Skeletal muscle satellite cell (primary cell): ENCODE measurements at regions not wholly inside any gene's neighbourhood (a gene's known extent, or its start where the extent isn't known, plus 50 kb on each side); places are given as distances from the start of the nearest gene placed in this dataset.

Source experiments
- H3K27me3 ChIP-seq: 2 replicates; pipeline ENCODE4 v1.7.0; 2013; ENCODE audit warnings: low read length; ENCODE audit not compliant: control insufficient read depth, insufficient read depth
- H3K36me3 ChIP-seq: 2 replicates; pipeline ENCODE4 v1.7.0; 2013; ENCODE audit warnings: mild to moderate bottlenecking, control low read depth, low read length; ENCODE audit not compliant: insufficient read depth
- H3K4me1 ChIP-seq: 2 replicates; pipeline ENCODE4 v1.7.0; 2013; ENCODE audit warnings: low read length; ENCODE audit not compliant: control insufficient read depth, insufficient read depth
- H3K4me2 ChIP-seq: 2 replicates; pipeline ENCODE4 v1.7.0; 2013; ENCODE audit warnings: mild to moderate bottlenecking, low read length
- H3K4me3 ChIP-seq: 2 replicates; pipeline ENCODE4 v1.7.0; 2013; ENCODE audit warnings: low read length
- H3K9ac ChIP-seq: 2 replicates; pipeline ENCODE4 v1.7.0; 2013; ENCODE audit warnings: mild to moderate bottlenecking, low read depth, low read length, moderate library complexity
- H3K9me3 ChIP-seq: replicated peaks from 2 replicates; pipeline ENCODE4 v1.7.0; 2013; ENCODE audit warnings: mild to moderate bottlenecking, control low read depth, low read length

GRCh38 chrX:151830911-151831310 is 81.8 kb upstream of the MAGEA4 start:
- no peaks in the 10 kb centered on the region for H3K9me3 ChIP-seq
- H3K4me1 ChIP-seq = peaks cover 14% of the 10 kb centered on the region
- no peak overlapping the region for H3K4me2 ChIP-seq
- H3K27me3 ChIP-seq = no peaks in the 10 kb centered on the region
- H3K4me3 ChIP-seq = no peak overlapping the region
- no peak overlapping the region for H3K9ac ChIP-seq
- no peaks in the 10 kb centered on the region for H3K36me3 ChIP-seq

GRCh38 chrX:151852294-151852693 is 60.4 kb upstream of the MAGEA4 start:
- Histone ChIP-seq H3K9me3 (no peaks in the 10 kb centered on the region), H3K27me3 (no peaks in the 10 kb centered on the region), H3K36me3 (no peaks in the 10 kb centered on the region), H3K9ac (no peak overlapping the region), H3K4me3 (no peak overlapping the region), H3K4me2 (no peak overlapping the region), H3K4me1 (no peaks in the 10 kb centered on the region)

GRCh38 chrX:151854726-151855495 is 57.8 kb upstream of the MAGEA4 start:
- Histone ChIP-seq H3K4me1 (no peaks in the 10 kb centered on the region), H3K9me3 (no peaks in the 10 kb centered on the region), H3K27me3 (no peaks in the 10 kb centered on the region), H3K9ac (no peak overlapping the region), H3K4me2 (no peak overlapping the region), H3K4me3 (no peak overlapping the region), H3K36me3 (no peaks in the 10 kb centered on the region)

GRCh38 chrX:151859481-151859880 is 53.2 kb upstream of the MAGEA4 start:
- no peak overlapping the region for H3K4me3 ChIP-seq
- no peaks in the 10 kb centered on the region for H3K4me1 ChIP-seq
- H3K9ac ChIP-seq = no peak overlapping the region
- H3K4me2 ChIP-seq = no peak overlapping the region
- H3K9me3 ChIP-seq = no peaks in the 10 kb centered on the region
- no peaks in the 10 kb centered on the region for H3K36me3 ChIP-seq
- H3K27me3 ChIP-seq = no peaks in the 10 kb centered on the region

- H3K36me3 ChIP-seq = no peaks in the 10 kb centered on the region
- H3K4me3 ChIP-seq = no peak overlapping the region
- no peaks in the 10 kb centered on the region for H3K4me1 ChIP-seq
- H3K9me3 ChIP-seq = no peaks in the 10 kb centered on the region
- H3K27me3 ChIP-seq = no peaks in the 10 kb centered on the region
- H3K9ac ChIP-seq = no peak overlapping the region
- no peak overlapping the region for H3K4me2 ChIP-seq
Measured at GRCh38 chrX:151860827-151861226, 51.9 kb upstream of the MAGEA4 start.
